ENCODE measurements at regions not wholly inside any gene's neighbourhood (a gene's known extent, or its start where the extent isn't known, plus 50 kb on each side); places are given as distances from the start of the nearest gene placed in this dataset.
A peak's percentile ranks its signal among the peaks of the same experiment; 100 is the strongest.

DNA sequence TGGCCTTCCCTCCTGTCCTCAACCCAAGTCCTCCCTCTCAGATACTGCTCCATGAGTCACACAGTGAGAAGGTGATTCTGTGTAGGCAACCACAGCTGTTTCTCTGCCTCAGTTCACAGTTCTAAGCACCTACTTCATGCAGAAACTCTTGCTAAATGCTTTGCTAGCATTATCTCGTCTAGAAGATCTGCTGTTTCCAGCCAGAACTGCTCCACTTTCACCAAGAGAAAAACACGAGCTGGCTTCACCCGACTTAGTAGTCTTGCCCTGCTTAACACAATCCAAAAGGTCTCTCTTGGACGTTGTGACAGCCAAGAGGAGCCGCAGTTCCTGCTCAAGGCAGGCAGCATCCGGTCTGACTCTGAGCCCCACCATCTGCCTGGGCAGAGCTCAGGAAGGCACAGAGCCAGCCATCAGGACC is 272.1 kb downstream of the UACA start:
- DNase-seq (ENCODE audit: low read depth, low spot score) = no peak

DNA sequence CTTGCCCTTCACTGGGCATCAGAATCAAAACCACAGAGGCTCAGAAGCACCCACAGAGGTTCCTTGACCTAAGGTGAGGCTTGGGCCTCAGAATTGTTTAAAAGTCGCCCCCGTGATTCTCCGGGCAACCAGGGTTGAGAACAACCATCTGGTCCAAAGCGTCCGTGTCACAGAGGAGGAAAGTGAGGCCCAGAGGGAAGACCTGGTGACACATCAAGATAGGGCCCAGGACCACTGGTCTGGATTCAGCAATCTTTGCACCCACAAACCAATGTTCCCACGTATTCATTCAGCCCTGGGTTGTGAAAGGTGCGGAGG is 272.6 kb downstream of the UACA start:
- no peak for DNase-seq (ENCODE audit: low read depth, low spot score)

DNA sequence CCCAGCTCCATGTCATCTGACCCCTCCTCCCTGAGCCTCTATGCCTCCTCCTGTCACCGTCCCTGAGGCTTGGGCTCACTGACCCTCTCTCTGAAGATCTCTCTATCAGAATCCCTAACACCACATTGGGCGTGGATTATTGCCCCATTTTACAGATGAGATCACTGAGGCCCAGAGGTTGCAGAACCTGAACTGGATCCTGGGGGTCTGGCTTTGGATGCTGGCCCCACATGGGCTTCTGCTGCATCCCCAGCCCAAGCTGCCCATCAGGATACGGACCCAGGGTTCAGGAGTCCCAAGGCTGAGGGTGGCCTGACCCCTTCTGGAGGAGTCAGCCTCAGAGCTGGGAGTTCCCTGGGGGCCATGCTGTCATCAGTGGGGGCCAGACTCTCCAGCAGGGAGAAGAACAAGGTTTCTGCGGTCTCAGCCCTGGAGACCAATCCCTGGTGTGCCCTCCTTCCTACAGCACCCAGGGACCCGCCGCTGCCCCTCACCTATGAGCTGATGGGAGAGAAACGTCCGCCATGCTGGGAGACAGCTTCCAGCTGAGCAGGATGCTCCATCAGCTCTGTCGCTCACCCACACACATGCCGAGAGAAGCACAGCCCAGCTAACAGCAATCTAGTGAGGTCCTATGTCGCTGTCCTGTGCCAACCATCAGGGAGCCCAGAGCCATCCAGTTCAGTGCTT is 273.1 kb downstream of the UACA start:
- no peak for DNase-seq (ENCODE audit: low read depth, low spot score)

DNA sequence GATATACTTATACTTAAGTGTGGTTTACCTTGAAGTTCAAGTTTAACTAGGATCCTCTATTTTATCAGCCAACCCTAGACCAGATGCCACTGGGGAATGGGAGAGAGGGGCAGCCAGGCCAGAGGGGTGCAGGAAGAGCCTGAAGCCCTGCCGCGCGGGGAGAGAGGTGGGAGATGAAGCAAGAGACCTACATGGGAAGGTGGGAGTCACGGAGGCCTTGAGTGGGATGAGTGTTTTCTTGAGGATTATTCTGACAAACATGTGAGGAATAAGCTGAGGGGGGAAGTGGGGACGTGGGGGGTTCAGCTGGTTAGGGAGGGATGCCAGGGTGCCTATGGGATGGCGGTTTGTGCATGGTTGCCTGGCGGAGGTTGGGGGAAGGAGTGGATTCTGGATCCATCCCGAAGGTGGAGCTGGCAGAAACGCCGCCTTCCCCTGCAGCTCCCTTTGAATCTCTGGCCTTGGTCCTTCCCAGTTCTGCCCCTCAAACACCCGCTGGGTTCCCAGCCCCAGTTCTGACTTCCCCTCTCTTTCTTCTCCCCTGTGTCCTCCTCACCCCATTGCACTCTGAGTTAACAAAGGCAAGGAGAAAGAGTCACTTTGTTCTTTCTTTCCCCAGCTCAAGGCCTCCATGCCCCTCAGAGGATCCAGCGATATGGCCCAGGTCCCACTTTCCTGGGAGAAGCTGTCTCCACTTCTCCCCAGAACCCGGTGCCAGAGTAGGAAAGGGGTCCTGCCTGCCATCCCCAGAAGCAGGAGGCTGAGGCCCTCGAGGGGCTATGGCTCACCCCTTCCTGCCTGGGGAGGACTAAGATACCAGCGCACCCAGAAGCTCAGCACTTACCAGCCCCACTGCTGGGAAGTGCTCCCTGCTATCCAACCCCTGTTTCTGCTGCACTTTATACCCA is 274.2 kb downstream of the UACA start:
- DNase-seq (ENCODE audit: low read depth, low spot score) = no peak

DNA sequence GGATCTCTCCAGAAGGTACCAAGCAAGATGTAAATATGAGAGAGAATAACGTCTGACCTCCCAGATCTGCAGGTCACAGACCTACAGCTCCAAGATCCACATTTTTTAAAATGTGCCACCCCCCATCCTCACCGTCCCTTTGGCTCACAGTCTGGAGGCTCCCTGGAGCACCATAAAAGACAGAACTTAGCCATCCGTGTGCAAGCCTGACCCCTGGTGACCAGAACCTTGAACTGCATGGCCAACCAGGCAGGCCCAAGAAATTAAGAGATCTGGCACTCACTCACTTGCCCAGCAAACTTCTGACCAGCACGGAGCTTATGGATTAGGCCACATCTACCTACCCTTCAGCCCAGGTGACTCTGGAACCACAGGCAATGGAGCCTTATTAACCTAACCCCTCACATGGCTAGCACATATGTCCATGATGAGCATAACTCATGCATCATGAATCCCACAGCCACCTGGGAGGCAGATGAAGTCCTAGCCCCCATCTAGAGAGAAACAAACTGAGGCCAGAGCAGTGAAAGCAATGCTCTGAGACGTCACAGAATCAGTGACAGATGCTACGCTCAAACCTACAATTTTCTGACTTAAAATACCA is 275.3 kb downstream of the UACA start:
- peak; percentile 38 for DNase-seq (ENCODE audit: low read depth, low spot score)

DNA sequence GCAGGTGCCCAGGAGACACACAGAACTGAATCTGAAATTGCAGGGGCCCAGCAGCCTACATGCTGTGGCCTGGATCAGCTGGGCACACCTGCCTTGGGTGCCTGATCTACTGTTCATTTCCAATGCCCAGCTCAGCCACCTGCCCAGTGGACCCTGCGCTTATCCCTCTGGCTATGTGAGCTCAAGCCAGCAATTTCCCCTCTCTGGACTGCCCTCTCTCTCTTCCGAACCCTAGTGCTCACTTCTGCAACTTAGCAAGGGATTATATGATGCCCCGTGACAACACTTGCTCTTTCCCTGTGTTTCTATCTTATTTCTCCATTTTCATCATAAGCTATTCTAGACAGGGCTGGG is 276.0 kb downstream of the UACA start:
- DNase-seq (ENCODE audit: low read depth, low spot score) = no peak

DNA sequence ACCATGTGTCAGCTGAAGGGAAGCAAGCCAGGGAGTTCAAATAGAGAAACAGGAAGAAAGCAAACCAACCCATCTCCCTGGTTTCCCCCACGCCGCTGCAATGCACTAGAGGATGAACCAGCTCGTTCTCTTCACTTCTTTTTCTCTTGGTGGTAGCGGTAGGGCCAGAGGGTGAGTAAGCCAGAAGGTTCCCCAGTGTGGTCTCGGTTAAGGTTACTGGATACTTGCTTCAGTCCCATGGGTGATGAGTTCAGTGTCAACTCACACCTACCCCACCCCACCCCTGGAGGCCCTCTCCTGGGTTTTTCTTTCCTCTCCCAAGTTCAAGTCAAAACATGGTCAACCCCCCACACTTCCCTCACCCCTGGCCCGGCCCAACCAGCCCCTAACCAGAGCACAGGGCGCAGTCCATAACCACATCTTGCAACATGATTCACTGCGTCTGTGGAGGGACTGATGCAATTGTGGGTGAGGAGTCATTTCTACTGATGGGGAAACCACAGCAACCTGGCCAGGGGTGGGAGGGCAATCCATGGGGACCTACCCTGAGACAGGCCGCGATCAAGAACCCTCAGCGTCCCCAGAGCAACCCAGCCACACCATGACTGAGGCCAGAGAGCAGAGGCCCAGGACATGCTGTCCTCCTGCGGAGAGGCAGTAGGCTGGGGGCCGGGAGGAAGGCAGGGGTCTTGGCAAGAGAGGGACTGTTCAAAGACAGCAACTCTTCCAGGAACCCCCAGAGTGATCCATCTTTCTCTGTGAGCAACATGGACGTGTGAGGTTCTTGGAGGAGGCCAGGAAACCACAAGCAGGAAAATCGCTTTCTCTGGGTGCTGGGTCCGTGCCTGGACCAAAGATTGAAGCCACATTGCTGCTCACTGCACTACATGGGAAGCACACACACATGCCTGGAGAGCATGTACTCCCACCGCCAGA is 276.6 kb downstream of the UACA start:
- no peak for DNase-seq (ENCODE audit: low read depth, low spot score)

DNA sequence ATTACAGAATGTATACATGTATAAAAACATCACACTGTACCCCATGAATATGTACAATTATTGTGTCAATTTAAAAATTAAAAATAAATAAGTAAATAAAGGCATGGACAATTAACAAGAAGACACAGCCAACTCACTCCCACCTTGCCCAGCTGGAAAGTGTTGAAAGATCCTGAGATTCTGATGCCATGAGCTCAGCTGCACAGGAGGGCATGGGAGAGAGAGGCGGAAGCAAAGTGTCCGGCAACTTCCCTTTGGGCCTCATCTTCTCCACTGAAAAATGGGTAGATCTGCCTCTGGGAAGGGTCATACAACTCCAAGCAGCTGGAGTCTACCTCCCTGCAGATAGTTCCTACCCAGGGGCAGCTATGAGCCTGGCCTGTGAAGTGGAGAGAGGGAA is 277.3 kb downstream of the UACA start:
- DNase-seq (ENCODE audit: low read depth, low spot score) = no peak

DNA sequence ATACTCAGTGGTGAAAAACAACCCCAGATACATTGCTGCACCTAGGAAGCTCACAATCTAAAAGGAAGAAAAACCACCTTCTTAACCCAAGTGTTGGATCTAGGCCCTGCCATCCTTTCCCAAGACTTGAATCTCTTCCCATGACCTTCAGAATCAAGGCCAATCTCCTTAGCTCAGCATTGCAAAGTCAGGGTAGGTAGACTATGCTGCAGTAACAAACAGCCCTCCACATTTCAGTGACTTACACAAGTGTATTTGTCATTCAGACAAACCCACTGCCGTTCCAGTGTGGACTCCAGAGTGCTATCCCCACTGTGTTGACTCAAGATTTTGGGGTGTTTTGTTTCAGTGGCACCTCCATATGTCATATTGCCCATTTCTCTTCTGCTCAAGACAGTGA is 278.4 kb downstream of the UACA start:
- DNase-seq (ENCODE audit: low read depth, low spot score) = no peak

DNA sequence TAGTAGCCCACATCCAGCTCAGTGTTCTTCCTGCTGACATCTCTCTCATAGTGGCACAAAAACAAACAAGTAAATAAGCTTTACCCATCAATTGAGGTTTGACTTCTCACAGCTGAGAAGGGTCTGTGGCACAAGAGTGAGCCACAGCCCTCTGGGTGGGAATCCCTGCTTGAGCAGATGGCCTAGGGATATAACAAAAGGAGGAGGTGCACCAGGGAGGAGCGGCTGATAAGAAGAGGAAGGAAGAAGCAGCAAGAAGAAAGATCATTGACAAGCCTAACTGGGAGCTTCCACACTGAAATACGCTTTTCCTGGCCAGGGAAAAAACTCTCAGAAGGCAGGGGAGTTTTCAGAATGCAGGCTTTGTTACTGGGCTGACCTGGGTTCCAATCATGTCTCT is 279.8 kb downstream of the UACA start:
- DNase-seq (ENCODE audit: low read depth, low spot score) = no peak

DNA sequence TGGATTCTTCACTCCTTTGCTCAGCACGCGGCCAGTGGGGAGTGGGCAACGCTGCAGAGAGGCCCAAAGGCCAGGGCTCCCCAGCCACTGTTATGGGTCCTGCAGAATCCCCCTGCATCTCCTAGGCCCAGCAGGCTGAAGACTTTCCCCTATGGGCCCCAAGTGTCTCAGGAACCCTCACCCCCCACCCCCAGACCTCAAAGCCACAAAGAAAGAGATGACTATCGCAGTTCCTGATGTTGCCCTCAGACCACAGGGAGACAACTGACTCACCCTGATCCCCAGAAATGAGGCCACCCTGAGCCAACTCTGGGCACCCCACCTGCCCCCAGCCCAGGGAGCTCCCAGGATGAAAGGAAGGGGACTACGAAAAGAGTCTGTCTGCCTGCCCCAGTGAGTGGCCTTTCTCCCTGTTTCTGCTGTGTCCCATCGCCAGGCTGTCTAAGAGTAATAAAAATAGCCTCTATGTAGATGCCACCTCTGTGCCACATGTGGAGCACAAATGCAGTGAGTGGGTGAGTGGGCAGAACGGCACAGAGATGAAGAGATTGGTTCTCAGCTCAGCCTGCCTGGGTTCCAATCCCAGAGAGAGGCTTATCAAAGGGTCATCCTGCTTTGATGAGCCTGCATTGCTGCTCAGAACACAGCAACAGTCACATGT is 283.0 kb downstream of the UACA start:
- DNase-seq (ENCODE audit: low read depth, low spot score) = no peak

DNA sequence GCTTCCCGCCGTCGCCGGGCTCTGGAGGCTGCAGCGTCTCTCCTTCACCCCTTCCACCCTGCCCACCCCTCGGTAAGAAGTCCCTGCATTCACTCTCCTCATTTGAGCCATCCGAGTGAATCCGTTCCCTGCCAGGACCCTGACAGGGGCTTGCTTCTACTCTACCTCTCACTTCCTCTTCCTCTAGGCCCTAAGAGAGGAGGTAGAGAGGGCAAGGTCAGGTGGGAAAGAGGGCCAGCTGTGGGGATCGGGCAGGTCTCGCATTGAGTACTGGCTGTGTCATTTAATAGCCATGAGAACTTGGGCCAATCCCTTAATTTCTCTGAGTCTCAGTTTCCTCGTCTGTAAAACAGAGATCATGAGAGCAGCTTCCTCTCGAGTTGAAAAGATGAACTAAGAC is 283.6 kb downstream of the UACA start:
- no peak for DNase-seq (ENCODE audit: low read depth, low spot score)

DNA sequence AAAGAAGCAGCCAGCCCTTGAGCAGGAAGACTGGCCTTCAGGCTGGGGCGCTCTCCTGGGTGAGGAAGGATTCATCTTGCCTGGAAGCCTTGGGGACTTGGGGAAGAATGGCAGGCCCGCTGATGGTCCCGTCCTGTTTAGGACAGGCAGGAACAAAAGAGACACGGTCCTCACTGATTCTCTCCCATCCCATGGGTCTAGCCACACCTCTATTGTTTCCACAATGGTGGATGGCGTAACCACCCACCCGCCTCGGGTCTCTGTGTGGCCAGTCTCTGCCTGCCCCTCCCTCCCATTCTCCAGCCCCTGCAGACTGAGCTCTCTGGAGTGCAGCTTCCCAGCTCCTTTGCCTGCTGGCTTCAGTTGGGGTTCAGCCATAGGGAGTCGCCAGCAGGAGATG is 284.3 kb downstream of the UACA start:
- no peak for DNase-seq (ENCODE audit: low read depth, low spot score)

DNA sequence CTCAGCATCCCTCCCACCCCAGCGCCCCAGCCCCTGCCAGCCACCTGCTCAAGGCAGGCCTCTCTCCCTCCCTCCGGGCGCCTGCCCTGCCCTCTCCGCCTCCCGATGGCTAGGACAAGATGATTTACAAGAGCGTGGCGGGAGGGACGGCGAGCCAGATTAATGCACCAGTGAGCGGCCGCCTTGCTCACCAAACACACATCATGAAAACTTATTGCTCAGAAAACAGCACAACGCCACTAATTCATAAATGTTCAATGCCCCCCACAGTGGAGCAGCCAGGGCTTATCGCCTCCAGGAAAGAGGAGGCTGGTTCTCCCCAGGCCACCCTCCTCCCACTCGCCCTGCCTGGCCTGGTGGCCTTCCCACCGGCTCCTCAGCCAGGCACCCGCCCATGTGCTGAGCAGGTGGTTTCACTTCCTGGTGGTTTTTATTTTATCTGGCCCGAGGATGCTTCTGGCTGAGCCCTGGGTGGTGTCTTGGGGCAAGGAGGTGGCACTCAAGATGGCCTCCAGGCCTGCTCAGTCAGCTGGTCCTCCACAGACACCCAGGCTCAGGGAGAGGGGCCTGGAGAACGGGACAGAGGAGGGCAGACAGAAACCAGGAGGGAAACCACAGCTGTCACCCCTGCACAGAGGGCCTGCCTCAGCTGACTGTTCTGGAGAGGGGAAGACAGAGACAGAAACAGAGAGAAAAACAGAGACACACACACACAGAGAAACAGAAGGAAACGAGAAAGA is 284.9 kb downstream of the UACA start:
- no peak for DNase-seq (ENCODE audit: low read depth, low spot score)

DNA sequence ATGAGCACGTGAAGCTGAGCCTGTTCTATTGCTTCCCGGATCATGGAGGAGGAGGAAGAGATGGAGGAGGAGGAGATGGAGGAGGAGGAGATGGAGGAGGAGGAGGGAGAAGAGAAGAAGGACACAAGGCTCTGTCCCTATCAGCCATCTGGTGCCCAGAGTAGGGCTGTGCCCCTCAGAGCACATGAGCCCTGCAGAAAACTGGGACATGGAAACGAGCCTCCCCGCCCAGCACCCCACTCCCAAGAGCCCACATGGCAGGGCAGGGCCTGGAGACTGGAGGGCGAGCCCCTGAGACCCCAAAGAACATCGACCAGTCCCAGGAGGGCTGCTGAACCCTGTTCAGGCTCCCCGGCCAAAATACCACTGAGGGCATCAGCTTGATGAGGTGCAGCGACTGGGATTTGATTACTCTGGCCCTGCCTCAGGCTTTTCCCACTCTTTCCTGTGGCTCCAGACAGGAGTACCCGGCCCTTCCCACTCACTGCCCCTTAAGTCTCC is 285.6 kb downstream of the UACA start:
- DNase-seq (ENCODE audit: low read depth, low spot score) = no peak

DNA sequence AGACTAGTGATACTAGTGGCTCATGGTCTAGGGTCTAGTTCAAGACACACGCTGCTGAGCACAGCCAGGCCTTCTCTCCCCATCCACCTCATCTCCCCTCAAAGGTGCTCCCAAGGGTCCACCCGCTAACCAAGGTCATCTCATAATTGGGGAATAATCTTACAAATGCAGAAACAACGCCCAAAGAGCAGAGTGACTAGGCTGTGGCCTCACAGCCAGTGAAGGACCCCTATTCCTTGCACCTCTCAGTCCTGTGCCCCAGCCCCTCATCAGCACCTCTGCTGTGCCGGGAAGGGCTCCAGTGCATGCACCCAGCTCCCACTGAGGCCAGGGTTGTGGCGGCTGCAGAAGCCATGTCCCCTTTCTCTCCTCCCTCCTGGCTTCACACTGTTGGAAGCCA is 286.9 kb downstream of the UACA start:
- no peak for DNase-seq (ENCODE audit: low read depth, low spot score)

DNA sequence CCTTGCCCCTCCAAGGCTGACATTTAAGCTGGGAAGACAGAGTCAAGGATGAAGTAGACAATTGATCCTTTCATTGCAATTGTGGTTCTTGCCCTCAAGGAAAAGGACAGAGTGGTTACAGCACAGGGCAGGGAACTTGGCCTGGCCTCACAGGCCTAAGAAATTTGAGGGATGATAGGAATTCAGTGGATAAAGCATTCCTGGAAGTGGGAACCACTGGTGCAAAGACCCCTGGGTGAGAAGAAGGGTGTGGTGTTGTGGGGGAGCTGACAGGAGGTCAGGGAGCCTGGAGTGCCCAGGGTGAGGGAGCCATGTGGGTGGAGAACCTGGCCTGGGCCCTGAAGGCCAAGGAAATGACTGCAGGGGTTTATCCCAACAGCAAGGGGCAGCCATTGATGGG is 287.4 kb downstream of the UACA start:
- no peak for DNase-seq (ENCODE audit: low read depth, low spot score)

DNA sequence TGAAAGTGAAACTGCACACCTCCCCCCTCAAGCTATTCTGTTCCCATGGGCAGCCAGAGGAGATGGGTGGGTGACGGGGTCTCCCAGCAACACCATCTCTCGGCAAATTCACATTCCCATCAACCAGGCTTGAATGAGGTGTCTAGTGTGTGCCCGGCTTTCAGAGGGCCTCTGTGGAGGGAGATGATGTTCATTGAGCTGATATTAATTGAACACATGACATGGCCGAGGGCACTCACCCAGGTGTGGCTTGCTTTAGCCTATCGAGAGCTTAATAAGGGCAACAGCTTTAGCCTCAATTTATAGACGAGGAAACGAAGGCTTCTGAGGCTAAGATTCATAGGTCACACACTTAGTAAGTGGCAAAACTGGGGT is 288.0 kb downstream of the UACA start:
- no peak for DNase-seq (ENCODE audit: low read depth, low spot score)

DNA sequence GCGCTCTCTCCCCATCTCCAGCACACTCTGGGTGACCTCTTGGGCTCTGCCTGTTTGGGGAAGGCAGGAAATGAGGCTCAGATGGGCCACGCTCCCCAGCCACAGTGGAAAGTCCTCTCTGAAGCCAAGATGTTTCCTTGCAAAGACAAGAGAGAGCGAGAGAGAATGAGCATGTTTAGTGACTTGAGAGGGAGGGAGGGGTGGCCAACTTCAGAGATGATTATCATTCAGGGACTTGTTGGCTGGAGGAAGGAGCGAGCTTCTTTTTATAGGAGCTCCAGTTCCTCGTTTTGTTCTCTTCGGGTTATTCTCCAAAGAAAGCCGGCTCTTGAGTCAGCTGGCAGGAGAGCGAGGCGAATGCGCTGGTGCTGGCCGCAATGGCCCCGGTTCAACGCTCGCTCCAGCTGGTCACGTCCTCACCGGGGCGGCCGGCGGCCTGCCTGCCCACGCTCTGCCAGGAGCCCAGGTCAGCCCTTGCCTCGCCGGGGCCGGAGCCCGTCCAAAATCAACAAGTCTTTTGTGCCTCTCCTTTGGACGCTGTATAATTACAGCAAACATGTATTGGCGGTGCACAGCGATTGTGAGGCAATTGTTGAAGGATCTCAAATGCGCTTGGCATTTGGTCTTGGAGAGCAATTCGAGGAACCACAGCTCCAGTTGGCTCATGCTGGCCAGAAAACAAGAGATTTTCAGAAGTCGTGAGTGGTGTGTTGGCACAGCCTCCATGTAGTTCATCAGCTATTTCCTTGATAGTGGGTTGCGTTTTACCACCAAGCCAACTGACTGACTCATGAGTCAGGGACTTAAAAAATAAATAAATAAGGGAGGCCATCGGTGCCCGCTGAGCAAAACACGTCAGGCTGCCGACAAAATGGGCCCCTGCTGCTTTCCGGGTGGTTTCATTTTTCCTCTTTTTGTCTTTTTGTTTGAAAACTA is 288.6 kb downstream of the UACA start:
- DNase-seq (ENCODE audit: low read depth, low spot score) = no peak
